Breast epithelium (tissue), 3 donors: ENCODE measurements at regions not wholly inside any gene's neighbourhood (a gene's known extent, or its start where the extent isn't known, plus 50 kb on each side); places are given as distances from the start of the nearest gene placed in this dataset.

ENCODE experiments used
- POLR2A ChIP-seq: fragments of 450-650 bp; IDR thresholded peaks from one replicate; pipeline ENCODE4 v1.6.1; 2016; ENCODE audit warnings: antibody characterized with exemption, mild to moderate bottlenecking, moderate library complexity
- POLR2AphosphoS5 ChIP-seq, 3 donors: sonication (generic); formaldehyde crosslinking; IDR thresholded peaks; one replicate each; pipeline ENCODE4 v1.6.1; 2017; ENCODE audit warnings: antibody characterized with exemption in 3 of 3

- TF ChIP-seq POLR2AphosphoS5 (IDR thresholded peaks at IDR 0.05), result no peak
- no peak for TF ChIP-seq POLR2A
These were observed 65.7 kb downstream of the TMEM30B start for GRCh38 chr14:61215222-61216020.
